ENCODE measurements at regions not wholly inside any gene's neighbourhood (a gene's known extent, or its start where the extent isn't known, plus 50 kb on each side); places are given as distances from the start of the nearest gene placed in this dataset.

GRCh38 chrX:71000139-71000538, 68.0 kb downstream of the SNX12 start:
- no peak for DNase-seq

GRCh38 chrX:70998411-70999027, 67.6 kb upstream of the SLC7A3 start:
- peak; percentile 69 for DNase-seq

- DNase-seq = no peak
Measured at GRCh38 chrX:70995338-70995737, 64.4 kb upstream of the SLC7A3 start.

GRCh38 chrX:70988425-70988824, 57.5 kb upstream of the SLC7A3 start:
- no peak for DNase-seq

All from eye (tissue), 1 donor.